ENCODE measurements at regions not wholly inside any gene's neighbourhood (a gene's known extent, or its start where the extent isn't known, plus 50 kb on each side); places are given as distances from the start of the nearest gene placed in this dataset.
"Not testable (repeated sequence)": the region's sequence is repeated elsewhere in the genome, so short reads cannot be mapped to it uniquely, and the experiment has no call there.

DNA sequence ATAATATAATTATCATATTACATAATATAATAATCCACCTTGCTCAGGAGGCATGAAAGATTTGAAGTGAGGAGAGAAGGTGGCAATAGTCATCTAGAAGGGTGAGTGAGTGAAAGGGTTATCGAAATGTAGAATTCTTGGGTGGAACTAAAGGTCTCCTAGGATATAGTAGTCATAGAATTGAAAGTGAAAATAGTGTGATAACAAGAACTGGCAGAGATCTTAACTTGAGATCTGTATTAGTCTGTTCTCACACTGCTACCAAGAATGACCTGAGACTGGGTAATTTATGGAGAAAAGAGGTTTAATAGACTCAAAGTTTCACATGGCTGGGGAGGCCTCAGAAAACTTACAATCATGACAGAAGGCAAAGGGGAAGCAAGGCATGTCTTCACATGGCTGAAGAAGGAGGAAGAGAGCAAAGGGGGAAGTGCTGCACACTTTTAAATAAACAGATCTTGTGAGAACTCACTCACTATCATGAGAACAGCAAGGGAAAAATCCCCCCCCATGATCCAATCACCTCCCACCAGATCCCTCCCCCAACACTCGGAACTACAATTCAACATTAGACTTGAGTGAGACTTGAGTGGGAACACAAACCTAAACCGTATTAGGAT is 351.5 kb downstream of the NR4A2 start:
- H3K27ac ChIP-seq: no peak overlapping the region
- no peaks in the 10 kb centered on the region for H3K36me3 ChIP-seq
- no peak for TF ChIP-seq CTCF (IDR thresholded peaks at IDR 0.05)
- no peak for TF ChIP-seq POLR2A (IDR thresholded peaks at IDR 0.05)
- no peak for DNase-seq
- H3K4me3 ChIP-seq: no peak overlapping the region
- no peaks in the 10 kb centered on the region for H3K9me3 ChIP-seq
- H3K27me3 ChIP-seq: no peaks in the 10 kb centered on the region
- H3K4me1 ChIP-seq: no peaks in the 10 kb centered on the region
- intact Hi-C loops (cut with DNase I; ENCODE audit: low total_unique reads): no loop called here

- no peak for DNase-seq
- no peaks in the 10 kb centered on the region for H3K36me3 ChIP-seq
- H3K27me3 ChIP-seq: no peaks in the 10 kb centered on the region
- no peaks in the 10 kb centered on the region for H3K4me1 ChIP-seq
- no peak for TF ChIP-seq CTCF (IDR thresholded peaks at IDR 0.05)
- no peak for TF ChIP-seq POLR2A (IDR thresholded peaks at IDR 0.05)
- H3K27ac ChIP-seq: no peak overlapping the region
- H3K4me3 ChIP-seq: no peak overlapping the region
- H3K9me3 ChIP-seq: no peaks in the 10 kb centered on the region
- intact Hi-C loops (cut with DNase I; ENCODE audit: low total_unique reads): no loop called here
These were observed 356.8 kb downstream of the NR4A2 start for GRCh38 chr2:155975734-155976133.

- intact Hi-C loops (cut with DNase I; ENCODE audit: low total_unique reads): no loop called here
- H3K27ac ChIP-seq: no peak overlapping the region
- no peak overlapping the region for H3K4me3 ChIP-seq
- DNase-seq: no peak
- no peak for TF ChIP-seq CTCF (IDR thresholded peaks at IDR 0.05)
- TF ChIP-seq POLR2A (IDR thresholded peaks at IDR 0.05): no peak
- no peaks in the 10 kb centered on the region for H3K4me1 ChIP-seq
- no peaks in the 10 kb centered on the region for H3K27me3 ChIP-seq
- no peaks in the 10 kb centered on the region for H3K36me3 ChIP-seq
- no peaks in the 10 kb centered on the region for H3K9me3 ChIP-seq
These were observed 359.6 kb downstream of the NR4A2 start for GRCh38 chr2:155972916-155973315.

DNA sequence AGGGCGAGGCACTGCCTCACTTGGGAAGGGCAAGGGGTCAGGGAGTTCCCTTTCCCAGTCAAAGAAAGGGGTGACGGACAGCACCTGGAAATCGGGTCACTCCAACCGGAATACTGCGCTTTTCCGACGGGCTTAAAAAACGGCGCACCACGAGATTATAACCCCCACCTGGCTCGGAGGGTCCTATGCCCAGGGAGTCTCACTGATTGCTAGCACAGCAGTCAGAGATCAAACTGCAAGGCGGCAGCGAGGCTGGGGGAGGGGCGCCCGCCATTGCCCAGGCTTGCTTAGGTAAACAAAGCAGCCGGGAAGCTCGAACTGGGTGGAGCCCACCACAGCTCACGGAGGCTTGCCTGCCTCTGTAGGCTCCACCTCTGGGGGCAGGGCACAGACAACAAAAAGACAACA is 366.5 kb downstream of the NR4A2 start:
- H3K9me3 ChIP-seq; H3K4me1 ChIP-seq; H3K4me3 ChIP-seq; H3K27ac ChIP-seq; H3K27me3 ChIP-seq; intact Hi-C loops (cut with DNase I; ENCODE audit: low total_unique reads); DNase-seq; H3K36me3 ChIP-seq: not testable (repeated sequence)

GRCh38 chr2:155965415-155966063 is 367.0 kb downstream of the NR4A2 start:
- no peak overlapping the region for H3K4me3 ChIP-seq
- TF ChIP-seq CTCF (IDR thresholded peaks at IDR 0.05) (no peak), POLR2A (IDR thresholded peaks at IDR 0.05) (no peak)
- no peaks in the 10 kb centered on the region for H3K4me1 ChIP-seq
- DNase-seq: no peak
- H3K36me3 ChIP-seq: no peaks in the 10 kb centered on the region
- no peak overlapping the region for H3K27ac ChIP-seq
- H3K9me3 ChIP-seq: no peaks in the 10 kb centered on the region
- H3K27me3 ChIP-seq: no peaks in the 10 kb centered on the region
- intact Hi-C loops (cut with DNase I; ENCODE audit: low total_unique reads): no loop called here
